ENCODE measurements at regions not wholly inside any gene's neighbourhood (a gene's known extent, or its start where the extent isn't known, plus 50 kb on each side); places are given as distances from the start of the nearest gene placed in this dataset.

GRCh38 chr4:179116581-179116980, 1674.3 kb upstream of the AGA start:
- Histone ChIP-seq H2AFZ (ENCODE audit: low read depth) (no peak overlapping the region), H3K4me2 (no peak overlapping the region), H3K4me3 (IDR thresholded peaks at IDR 0.05; ENCODE audit: insufficient read depth, low read depth, low read length) (no peak overlapping the region), H3K27me3 (ENCODE audit: insufficient read depth, low read depth) (no peaks in the 10 kb centered on the region), H3K4me1 (ENCODE audit: low read depth, poor library complexity, severe bottlenecking) (no peaks in the 10 kb centered on the region), H3K79me2 (ENCODE audit: insufficient read depth, low read depth) (no peaks in the 10 kb centered on the region), H3K9ac (no peak overlapping the region), H4K20me1 (ENCODE audit: insufficient read depth) (no peaks in the 10 kb centered on the region), H3K36me3 (ENCODE audit: insufficient read depth) (no peaks in the 10 kb centered on the region; the same call in 1 of the 2 replicates), H3K27ac (no peak overlapping the region)
- TF ChIP-seq CTCF (conservative IDR thresholded peaks at IDR 0.05; ENCODE audit: low read depth, low read length) = no peak

DNA sequence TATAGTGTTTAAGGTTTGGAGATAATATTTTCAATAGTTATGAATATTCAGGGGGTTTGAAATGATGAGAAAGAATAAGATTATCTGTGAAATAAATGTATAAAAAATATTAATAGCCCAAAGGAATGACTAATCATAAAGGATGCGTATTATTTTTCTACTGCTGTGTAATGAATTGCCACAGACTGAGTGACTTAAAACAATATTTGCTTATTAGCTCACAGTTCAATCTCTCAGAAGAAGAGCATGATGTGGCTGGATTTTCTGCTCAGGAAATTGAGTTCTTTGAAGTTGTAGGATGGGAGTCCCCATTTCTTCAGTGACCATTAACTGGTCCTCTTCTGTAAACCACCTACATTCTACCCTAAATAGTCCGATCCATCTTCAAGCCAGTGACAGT, 1680.8 kb upstream of the AGA start:
- H3K79me2 ChIP-seq (ENCODE audit: insufficient read depth, low read depth) = no peaks in the 10 kb centered on the region
- H3K9ac ChIP-seq = no peak overlapping the region
- no peaks in the 10 kb centered on the region for H3K27me3 ChIP-seq (ENCODE audit: insufficient read depth, low read depth)
- H4K20me1 ChIP-seq (ENCODE audit: insufficient read depth) = no peaks in the 10 kb centered on the region
- no peaks in the 10 kb centered on the region for H3K4me1 ChIP-seq (ENCODE audit: low read depth, poor library complexity, severe bottlenecking)
- no peak overlapping the region for H2AFZ ChIP-seq (ENCODE audit: low read depth)
- H3K36me3 ChIP-seq (ENCODE audit: insufficient read depth) = no peaks in the 10 kb centered on the region; the same call in 1 of the 2 replicates
- no peak overlapping the region for H3K27ac ChIP-seq
- H3K4me3 ChIP-seq (IDR thresholded peaks at IDR 0.05; ENCODE audit: insufficient read depth, low read depth, low read length) = no peak overlapping the region
- H3K4me2 ChIP-seq = no peak overlapping the region
- TF ChIP-seq CTCF (conservative IDR thresholded peaks at IDR 0.05; ENCODE audit: low read depth, low read length) = no peak

GRCh38 chr4:179124419-179124818, 1682.2 kb upstream of the AGA start:
- no peaks in the 10 kb centered on the region for H3K27me3 ChIP-seq (ENCODE audit: insufficient read depth, low read depth)
- no peak overlapping the region for H2AFZ ChIP-seq (ENCODE audit: low read depth)
- no peaks in the 10 kb centered on the region for H3K79me2 ChIP-seq (ENCODE audit: insufficient read depth, low read depth)
- no peak overlapping the region for H3K4me3 ChIP-seq (IDR thresholded peaks at IDR 0.05; ENCODE audit: insufficient read depth, low read depth, low read length)
- no peak overlapping the region for H3K27ac ChIP-seq
- no peaks in the 10 kb centered on the region for H3K4me1 ChIP-seq (ENCODE audit: low read depth, poor library complexity, severe bottlenecking)
- TF ChIP-seq CTCF (conservative IDR thresholded peaks at IDR 0.05; ENCODE audit: low read depth, low read length) = no peak
- no peak overlapping the region for H3K9ac ChIP-seq
- no peaks in the 10 kb centered on the region for H3K36me3 ChIP-seq (ENCODE audit: insufficient read depth)
- no peaks in the 10 kb centered on the region for H4K20me1 ChIP-seq (ENCODE audit: insufficient read depth)
- no peak overlapping the region for H3K4me2 ChIP-seq

DNA sequence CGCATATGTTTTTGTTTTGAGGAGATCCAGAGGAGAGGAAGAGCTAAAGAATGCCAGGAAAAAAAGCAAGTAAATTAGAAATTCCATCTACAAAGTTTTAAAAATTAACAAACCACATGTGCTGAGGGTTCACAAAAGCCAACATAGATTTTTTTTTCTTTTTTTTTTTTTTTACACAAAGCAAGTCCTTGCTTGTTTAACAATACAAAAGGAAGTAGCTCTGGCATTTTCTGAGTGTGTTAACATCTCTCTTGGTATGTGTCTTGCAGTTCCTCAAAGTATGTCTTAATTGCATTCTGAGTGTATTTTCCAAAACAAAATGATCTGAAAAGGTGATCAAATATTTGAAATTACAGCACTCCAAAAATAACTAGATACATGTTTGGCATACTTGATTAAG, 1682.7 kb upstream of the AGA start:
- H2AFZ ChIP-seq (ENCODE audit: low read depth) = no peak overlapping the region
- no peak overlapping the region for H3K4me2 ChIP-seq
- H3K4me3 ChIP-seq (IDR thresholded peaks at IDR 0.05; ENCODE audit: insufficient read depth, low read depth, low read length) = no peak overlapping the region
- H3K9ac ChIP-seq = no peak overlapping the region
- no peaks in the 10 kb centered on the region for H4K20me1 ChIP-seq (ENCODE audit: insufficient read depth)
- no peaks in the 10 kb centered on the region for H3K36me3 ChIP-seq (ENCODE audit: insufficient read depth)
- H3K4me1 ChIP-seq (ENCODE audit: low read depth, poor library complexity, severe bottlenecking) = no peaks in the 10 kb centered on the region
- no peak for TF ChIP-seq CTCF (conservative IDR thresholded peaks at IDR 0.05; ENCODE audit: low read depth, low read length)
- no peaks in the 10 kb centered on the region for H3K27me3 ChIP-seq (ENCODE audit: insufficient read depth, low read depth)
- no peak overlapping the region for H3K27ac ChIP-seq
- H3K79me2 ChIP-seq (ENCODE audit: insufficient read depth, low read depth) = no peaks in the 10 kb centered on the region

Measured in KMS-11 (cell line).